Endothelial cell of umbilical vein (primary cell): ENCODE measurements at regions not wholly inside any gene's neighbourhood (a gene's known extent, or its start where the extent isn't known, plus 50 kb on each side); places are given as distances from the start of the nearest gene placed in this dataset.

Source experiments
- BruUV-seq: library from RNA; stranded (reverse); fragments of 400-500 nt; replicated peaks from 2 replicates; lab custom pipeline; 2021; lab: Mats Ljungman, UMichigan
- CTCF ChIA-PET: fragments of 300-600, 350-600 bp; sonication (Branson Sonifier 250); formaldehyde crosslinking; loops from one replicate; lab custom pipeline; 2021; ENCODE audit warnings: antibody characterized with exemption, inconsistent platforms; lab: Charles Lee
- POLR2A ChIA-PET: fragments of 300-600, 350-600 bp; sonication (Branson Sonifier 250); formaldehyde crosslinking; loops from one replicate; lab custom pipeline; 2021; ENCODE audit warnings: antibody characterized with exemption, inconsistent platforms; lab: Charles Lee
- DNase-seq: peaks from one replicate; pipeline ENCODE4 v3.0.0-alpha.2; 2011; ENCODE audit warnings: low read depth, low spot score
- FAIRE-seq: peaks from 2 replicates; lab custom pipeline; 2011; peaks lifted over from hg19 to GRCh38; lab: Jason Lieb, UNC
- H2AFZ ChIP-seq: 2 replicates; pipeline ENCODE4 v1.6.0; 2012; ENCODE audit warnings: low read depth, low read length, control low read depth, inconsistent platforms
- H3K27ac ChIP-seq: 2 replicates; pipeline ENCODE4 v1.5.1; 2011; ENCODE audit warnings: low read depth, mild to moderate bottlenecking, control low read depth, low read length, moderate library complexity; ENCODE audit not compliant: insufficient read depth
- H3K27me3 ChIP-seq, 2 experiments: 2 replicates each; pipeline versions ENCODE4 v1.6.0 to v1.6.1; 2011; ENCODE audit warnings: low read length in 2 of 2, mixed read lengths in 1 of 2; ENCODE audit not compliant: control insufficient read depth in 2 of 2, insufficient read depth in 2 of 2
- H3K36me3 ChIP-seq, 2 experiments: 2 replicates in 1 of 2; 3 replicates in 1 of 2; pipeline ENCODE4 v1.5.1; 2011; ENCODE audit warnings: low read length in 2 of 2, mild to moderate bottlenecking in 1 of 2, moderate library complexity in 1 of 2; ENCODE audit not compliant: control insufficient read depth in 2 of 2, insufficient read depth in 2 of 2; ENCODE audit errors: extremely low read depth in 1 of 2
- H3K4me1 ChIP-seq: 3 replicates; pipeline ENCODE4 v1.5.1; 2011; ENCODE audit warnings: mild to moderate bottlenecking, low read length; ENCODE audit not compliant: control insufficient read depth, insufficient read depth; ENCODE audit errors: extremely low read depth
- H3K4me2 ChIP-seq: 2 replicates; pipeline ENCODE4 v1.6.1; 2011; ENCODE audit warnings: low read length, control low read depth, mixed read lengths; ENCODE audit not compliant: insufficient read depth
- H3K4me3 ChIP-seq, 3 experiments: fragments of 200-600 bp in 1 of 3; sonication (generic), shearing (Covaris generic) in 1 of 3; replicated peaks in 1 of 3; 2 replicates each; pipeline ENCODE4 v1.5.1; 2011 to 2016; ENCODE audit warnings: control low read depth in 3 of 3, low read length in 3 of 3, mild to moderate bottlenecking in 2 of 3, inconsistent platforms in 1 of 3, low read depth in 1 of 3, moderate library complexity in 1 of 3; ENCODE audit not compliant: insufficient read depth in 1 of 3
- H3K79me2 ChIP-seq: 2 replicates; pipeline ENCODE4 v1.6.0; 2012; ENCODE audit warnings: low read length, inconsistent platforms; ENCODE audit not compliant: control insufficient read depth, insufficient read depth
- H3K9ac ChIP-seq: replicated peaks from 2 replicates; pipeline ENCODE3; 2011; ENCODE audit warnings: low read length, control low read depth; ENCODE audit not compliant: insufficient read depth; ENCODE audit errors: extremely low read depth
- H3K9me1 ChIP-seq: replicated peaks from 3 replicates; pipeline ENCODE4 v1.6.0; 2011; ENCODE audit warnings: mild to moderate bottlenecking, low read length; ENCODE audit not compliant: control insufficient read depth, insufficient read depth; ENCODE audit errors: extremely low read depth
- H3K9me3 ChIP-seq: replicated peaks from 2 replicates; pipeline ENCODE4 v1.5.1; 2012; ENCODE audit warnings: low read length, inconsistent platforms; ENCODE audit not compliant: control insufficient read depth, insufficient read depth
- H4K20me1 ChIP-seq: replicated peaks from 2 replicates; pipeline ENCODE3; 2011; ENCODE audit warnings: mild to moderate bottlenecking, low read length; ENCODE audit not compliant: control insufficient read depth, insufficient read depth; ENCODE audit errors: extremely low read depth
- CTCF ChIP-seq, 2 donors: IDR thresholded peaks; 1 replicate in 1 of 2; 2 replicates in 1 of 2; pipeline ENCODE4 v1.5.1; 2011; ENCODE audit warnings: low read length in 2 of 2, mild to moderate bottlenecking in 2 of 2, moderate library complexity in 2 of 2, control low read depth in 1 of 2, inconsistent platforms in 1 of 2, low read depth in 1 of 2; ENCODE audit not compliant: insufficient read depth in 1 of 2; ENCODE audit errors: extremely low read depth in 1 of 2
- EZH2 ChIP-seq: IDR thresholded peaks from 2 replicates; pipeline ENCODE4 v1.6.1; 2012; ENCODE audit warnings: borderline replicate concordance, low read depth, mild to moderate bottlenecking, moderate library complexity, low read length, inconsistent platforms; ENCODE audit not compliant: severe bottlenecking
- FOS ChIP-seq: IDR thresholded peaks from 2 replicates; pipeline ENCODE4 v1.6.1; 2011; ENCODE audit warnings: mild to moderate bottlenecking, low read length, moderate library complexity, borderline replicate concordance; ENCODE audit not compliant: insufficient read depth
- GATA2 ChIP-seq: IDR thresholded peaks from 2 replicates; pipeline ENCODE4 v1.7.0; 2011; ENCODE audit warnings: low read depth, mild to moderate bottlenecking, moderate library complexity, mixed read lengths, low read length; ENCODE audit not compliant: insufficient read length, insufficient read depth
- JUN ChIP-seq: IDR thresholded peaks from 2 replicates; pipeline ENCODE4 v1.6.1; 2011; ENCODE audit warnings: borderline replicate concordance, low read depth; ENCODE audit not compliant: insufficient read length, insufficient read depth
- MAX ChIP-seq: IDR thresholded peaks from 2 replicates; pipeline ENCODE4 v1.6.1; 2011; ENCODE audit not compliant: insufficient read depth, insufficient read length
- MYC ChIP-seq: IDR thresholded peaks from one replicate; pipeline ENCODE4 v1.6.1; 2011; ENCODE audit warnings: mild to moderate bottlenecking, low read depth, low read length
- POLR2A ChIP-seq: IDR thresholded peaks from 2 replicates; pipeline ENCODE4 v1.6.1; 2012; ENCODE audit warnings: low read depth, mild to moderate bottlenecking, control low read depth, low read length
- POLR2AphosphoS5 ChIP-seq: IDR thresholded peaks from 2 replicates; pipeline ENCODE4 v1.6.1; 2012; ENCODE audit warnings: low read depth, mild to moderate bottlenecking, control low read depth, low read length, moderate library complexity; ENCODE audit not compliant: insufficient read depth
- dilution Hi-C: fragments of 300-500 bp; cut with MboI; formaldehyde crosslinking; loops from one replicate; pipeline ENCODE4 v1.15.0; 2019; ENCODE audit warnings: low sequenced_read_pairs; ENCODE audit not compliant: extremely low pct_ligation_motif_present
- intact Hi-C: fragments of 100-400 bp; cut with micrococcal nuclease; formaldehyde crosslinking; loops from one replicate; pipeline ENCODE4 v1.10.0; 2022

GRCh38 chr6:144710207-144710606 lies 425.1 kb downstream of the UTRN start:
- Histone ChIP-seq H2AFZ (no peak overlapping the region), H3K36me3 (no peaks in the 10 kb centered on the region), H3K4me2 (peak overlapping the region; percentile 45), H4K20me1 (no peaks in the 10 kb centered on the region), H3K9me3 (no peaks in the 10 kb centered on the region), H3K79me2 (no peaks in the 10 kb centered on the region), H3K9ac (no peak overlapping the region), H3K27ac (peak overlapping the region; percentile 13), H3K4me1 (peaks cover 16% of the 10 kb centered on the region), H3K27me3 (no peaks in the 10 kb centered on the region), H3K4me3 (no peak overlapping the region), H3K9me1 (no peaks in the 10 kb centered on the region)
- no TSS peak for BruUV-seq
- FAIRE-seq, result peak; percentile 89
- dilution Hi-C loops (no loop called here), intact Hi-C loops (no loop called here)
- POLR2A ChIA-PET, result no interaction called here
- CTCF ChIA-PET, result interaction anchor here (0.6 to 1.8 kb wide), 2 partner anchors 10 to 20 kb away, joined by 3 to 8 read pairs; no protein-coding TSS in a partner anchor
- DNase-seq, result peak; percentile 61
- TF ChIP-seq POLR2A (no peak), FOS (peak; percentile 74), JUN (peak; percentile 42), POLR2AphosphoS5 (peak; percentile 50)

- CTCF ChIA-PET, result interaction anchor here (1.8 kb wide), 1 partner anchor 9 kb away, joined by 8 read pairs; no protein-coding TSS in a partner anchor
- POLR2A ChIA-PET, result no interaction called here
- intact Hi-C loops, result no loop called here
These were observed 426.5 kb downstream of the UTRN start for GRCh38 chr6:144711661-144712060.

More at GRCh38 chr6:144711661-144712060, 426.5 kb downstream of the UTRN start:
- TF ChIP-seq POLR2AphosphoS5 (no peak), FOS (no peak), POLR2A (no peak), JUN (no peak), EZH2 (no peak), CTCF (IDR thresholded peaks at IDR 0.05; ENCODE audit: extremely low read depth in 1 of 2, insufficient read depth in 1 of 2, low read depth in 1 of 2, low read length in 2 of 2) (no peak), MAX (no peak), GATA2 (no peak), MYC (no peak)
- H3K36me3 ChIP-seq, result no peaks in the 10 kb centered on the region
- no peaks in the 10 kb centered on the region for H3K79me2 ChIP-seq
- no peaks in the 10 kb centered on the region for H3K9me3 ChIP-seq
- dilution Hi-C loops, result no loop called here
- H3K4me3 ChIP-seq, result no peak overlapping the region
- FAIRE-seq, result no peak
- DNase-seq, result no peak
- no peaks in the 10 kb centered on the region for H4K20me1 ChIP-seq
- H3K4me1 ChIP-seq, result peaks cover 16% of the 10 kb centered on the region
- H2AFZ ChIP-seq, result no peak overlapping the region
- H3K9ac ChIP-seq, result no peak overlapping the region
- no peaks in the 10 kb centered on the region for H3K27me3 ChIP-seq
- H3K9me1 ChIP-seq, result no peaks in the 10 kb centered on the region
- H3K27ac ChIP-seq, result no peak overlapping the region
- BruUV-seq, result no TSS peak
- H3K4me2 ChIP-seq, result no peak overlapping the region
